Gastroesophageal sphincter (tissue), 3 donors: ENCODE measurements at regions not wholly inside any gene's neighbourhood (a gene's known extent, or its start where the extent isn't known, plus 50 kb on each side); places are given as distances from the start of the nearest gene placed in this dataset.

Source experiments
- EP300 ChIP-seq: sonication (generic); formaldehyde crosslinking; IDR thresholded peaks from one replicate; pipeline ENCODE4 v1.6.1; 2017; ENCODE audit warnings: antibody characterized with exemption, mild to moderate bottlenecking
- POLR2A ChIP-seq, 2 donors: fragments of 450-650 bp; IDR thresholded peaks; one replicate each; pipeline ENCODE4 v1.6.1; 2017; ENCODE audit warnings: antibody characterized with exemption in 2 of 2, mild to moderate bottlenecking in 2 of 2, moderate library complexity in 1 of 2
- TF ChIP-seq, protein P1 (sequence below), 4 experiments: fragments of 200-600 bp in 2 of 4; fragments of 450-650 bp in 2 of 4; sonication (generic) in 1 of 4; IDR thresholded peaks; one replicate each; pipeline ENCODE4 v1.5.1; 2017 to 2019; ENCODE audit warnings: antibody characterized with exemption in 4 of 4, mild to moderate bottlenecking in 2 of 4, moderate library complexity in 2 of 4

DNA sequence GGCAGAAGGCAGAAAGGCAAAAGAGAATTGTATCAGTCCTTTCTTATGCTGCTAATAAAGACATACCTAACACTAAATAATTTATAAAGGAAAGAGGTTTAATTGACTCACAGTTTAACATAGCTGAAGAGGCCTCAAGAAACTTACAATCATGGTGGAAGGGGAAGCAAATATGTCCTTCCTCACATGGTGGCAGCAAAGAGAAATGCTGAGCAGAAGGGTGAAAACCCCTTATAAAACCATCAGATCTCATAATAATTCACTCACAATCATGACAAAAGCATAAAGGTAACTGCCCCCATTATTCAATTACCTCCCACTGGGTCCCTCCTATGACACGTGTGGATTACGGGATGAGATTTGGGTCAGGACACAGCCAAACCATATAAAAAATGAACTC lies 312.5 kb upstream of the PTGER4 start:
- TF ChIP-seq EP300: no peak
- TF ChIP-seq, protein P1, sequence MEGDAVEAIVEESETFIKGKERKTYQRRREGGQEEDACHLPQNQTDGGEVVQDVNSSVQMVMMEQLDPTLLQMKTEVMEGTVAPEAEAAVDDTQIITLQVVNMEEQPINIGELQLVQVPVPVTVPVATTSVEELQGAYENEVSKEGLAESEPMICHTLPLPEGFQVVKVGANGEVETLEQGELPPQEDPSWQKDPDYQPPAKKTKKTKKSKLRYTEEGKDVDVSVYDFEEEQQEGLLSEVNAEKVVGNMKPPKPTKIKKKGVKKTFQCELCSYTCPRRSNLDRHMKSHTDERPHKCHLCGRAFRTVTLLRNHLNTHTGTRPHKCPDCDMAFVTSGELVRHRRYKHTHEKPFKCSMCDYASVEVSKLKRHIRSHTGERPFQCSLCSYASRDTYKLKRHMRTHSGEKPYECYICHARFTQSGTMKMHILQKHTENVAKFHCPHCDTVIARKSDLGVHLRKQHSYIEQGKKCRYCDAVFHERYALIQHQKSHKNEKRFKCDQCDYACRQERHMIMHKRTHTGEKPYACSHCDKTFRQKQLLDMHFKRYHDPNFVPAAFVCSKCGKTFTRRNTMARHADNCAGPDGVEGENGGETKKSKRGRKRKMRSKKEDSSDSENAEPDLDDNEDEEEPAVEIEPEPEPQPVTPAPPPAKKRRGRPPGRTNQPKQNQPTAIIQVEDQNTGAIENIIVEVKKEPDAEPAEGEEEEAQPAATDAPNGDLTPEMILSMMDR (IDR thresholded peaks at IDR 0.05): no peak
- TF ChIP-seq POLR2A (IDR thresholded peaks at IDR 0.05): no peak
